IMR-90 (cell line): ENCODE measurements at regions not wholly inside any gene's neighbourhood (a gene's known extent, or its start where the extent isn't known, plus 50 kb on each side); places are given as distances from the start of the nearest gene placed in this dataset.
"Not testable (repeated sequence)": the region's sequence is repeated elsewhere in the genome, so short reads cannot be mapped to it uniquely, and the experiment has no call there.

ENCODE experiments used
- ATAC-seq: fragments of 200-7000 bp; cut with Tn5 transposase; 2 replicates; pipeline ENCODE4 v1.9.1; 2020; ENCODE audit warnings: low read depth, mild to moderate bottlenecking, moderate library complexity
- BruUV-seq: library from RNA; stranded (reverse); fragments of 400-500 nt; replicated peaks from 2 replicates; lab custom pipeline; 2021; lab: Mats Ljungman, UMichigan
- CTCF ChIA-PET: fragments of 300-600 bp; formaldehyde crosslinking; extraction: SDS; loops from one replicate; lab custom pipeline; 2021; ENCODE audit warnings: antibody characterized with exemption; lab: Yijun Ruan, JAX
- POLR2A ChIA-PET: fragments of 300-600 bp; sonication (Branson Sonifier 250); formaldehyde crosslinking; loops from one replicate; lab custom pipeline; 2022; ENCODE audit warnings: antibody characterized with exemption; ENCODE audit not compliant: unreplicated experiment; lab: Charles Lee
- DNase-seq: peaks from one replicate; pipeline ENCODE4 v3.0.0; 2013
- H2AFZ ChIP-seq: replicated peaks from 2 replicates; pipeline ENCODE3; 2013; ENCODE audit warnings: low read length, mild to moderate bottlenecking; ENCODE audit not compliant: poor library complexity
- H2AK5ac ChIP-seq: 2 replicates; pipeline ENCODE4 v1.6.1; 2013; ENCODE audit warnings: low read depth, low read length, inconsistent platforms
- H2AK9ac ChIP-seq: replicated peaks from 2 replicates; pipeline ENCODE3; 2013; ENCODE audit warnings: mild to moderate bottlenecking, low read depth, low read length, moderate library complexity; ENCODE audit not compliant: poor library complexity
- H2BK120ac ChIP-seq: 2 replicates; pipeline ENCODE4 v1.6.1; 2013; ENCODE audit warnings: low read depth, low read length, inconsistent platforms
- H2BK15ac ChIP-seq: 3 replicates; pipeline ENCODE4 v1.6.1; 2013; ENCODE audit warnings: low read depth, low read length, inconsistent platforms
- H2BK20ac ChIP-seq: 2 replicates; pipeline ENCODE4 v1.6.1; 2013; ENCODE audit warnings: low read depth, mild to moderate bottlenecking, inconsistent platforms, low read length, moderate library complexity
- H2BK5ac ChIP-seq: 2 replicates; pipeline ENCODE4 v1.6.1; 2013; ENCODE audit warnings: mild to moderate bottlenecking, low read depth, low read length, inconsistent platforms; ENCODE audit not compliant: poor library complexity, severe bottlenecking
- H3K14ac ChIP-seq: replicated peaks from 2 replicates; pipeline ENCODE4 v1.6.1; 2013; ENCODE audit warnings: low read depth, low read length, inconsistent platforms
- H3K18ac ChIP-seq: 2 replicates; pipeline ENCODE4 v1.6.1; 2013; ENCODE audit warnings: low read depth, low read length, control low read depth
- H3K23ac ChIP-seq: 2 replicates; pipeline ENCODE4 v1.6.1; 2013; ENCODE audit warnings: low read depth, low read length, inconsistent platforms
- H3K27ac ChIP-seq: 2 replicates; pipeline ENCODE4 v1.5.1; 2013; ENCODE audit warnings: mild to moderate bottlenecking, control low read depth, low read length; ENCODE audit not compliant: insufficient read depth
- H3K27me3 ChIP-seq: 2 replicates; pipeline ENCODE4 v1.6.1; 2013; ENCODE audit warnings: low read length; ENCODE audit not compliant: control insufficient read depth, insufficient read depth
- H3K36me3 ChIP-seq: 2 replicates; pipeline ENCODE4 v1.6.1; 2013; ENCODE audit warnings: low read length, mixed read lengths; ENCODE audit not compliant: control insufficient read depth, insufficient read depth
- H3K4ac ChIP-seq: 2 replicates; pipeline ENCODE4 v1.6.1; 2013; ENCODE audit warnings: low read depth, low read length, inconsistent platforms
- H3K4me1 ChIP-seq: 2 replicates; pipeline ENCODE4 v1.6.1; 2013; ENCODE audit warnings: low read length, mixed read lengths; ENCODE audit not compliant: control insufficient read depth, insufficient read depth
- H3K4me2 ChIP-seq: 2 replicates; pipeline ENCODE4 v1.6.1; 2013; ENCODE audit warnings: low read depth, mild to moderate bottlenecking, control low read depth, low read length, moderate library complexity
- H3K4me3 ChIP-seq: 2 replicates; pipeline ENCODE4 v1.5.1; 2013; ENCODE audit warnings: low read depth, mild to moderate bottlenecking, control low read depth, low read length, moderate library complexity; ENCODE audit not compliant: insufficient read depth
- H3K56ac ChIP-seq: 2 replicates; pipeline ENCODE4 v1.6.1; 2013; ENCODE audit warnings: low read length, inconsistent platforms; ENCODE audit not compliant: insufficient read depth; ENCODE audit errors: extremely low read depth
- H3K79me1 ChIP-seq, 2 experiments: 2 replicates each; pipeline ENCODE4 v1.6.1; 2013; ENCODE audit warnings: low read length in 2 of 2, inconsistent platforms in 1 of 2, low read depth in 1 of 2
- H3K9ac ChIP-seq: 2 replicates; pipeline ENCODE4 v1.6.1; 2013; ENCODE audit warnings: low read depth, low read length, control low read depth
- H3K9me1 ChIP-seq: 2 replicates; pipeline ENCODE4 v1.6.1; 2013; ENCODE audit warnings: low read length, inconsistent platforms; ENCODE audit not compliant: insufficient read depth
- H3K9me3 ChIP-seq: 2 replicates; pipeline ENCODE4 v1.6.1; 2013; ENCODE audit warnings: low read length; ENCODE audit not compliant: control insufficient read depth, insufficient read depth
- H4K20me1 ChIP-seq: 2 replicates; pipeline ENCODE4 v1.6.1; 2013; ENCODE audit warnings: low read length, inconsistent platforms; ENCODE audit not compliant: insufficient read depth
- H4K5ac ChIP-seq: 2 replicates; pipeline ENCODE4 v1.6.1; 2013; ENCODE audit warnings: mild to moderate bottlenecking, low read depth, low read length, control low read depth
- H4K8ac ChIP-seq, 2 experiments: 2 replicates each; pipeline ENCODE4 v1.6.1; 2013; ENCODE audit warnings: low read depth in 2 of 2, low read length in 2 of 2, control low read depth in 1 of 2, inconsistent platforms in 1 of 2
- H4K91ac ChIP-seq: 2 replicates; pipeline ENCODE4 v1.6.1; 2013; ENCODE audit warnings: low read depth, low read length, inconsistent platforms; ENCODE audit not compliant: insufficient read depth
- WGBS, 2 experiments: methylation state at CpG; one replicate each; pipeline versions ENCODE4 v1.1.5 to v1.1.7; 2013; ENCODE audit warnings: missing lambda C conversion rate in 2 of 2; ENCODE audit not compliant: insufficient read length in 1 of 2; ENCODE audit errors: extremely low coverage in 2 of 2; 5-methylcytosine and 5-hydroxymethylcytosine counted together
- dilution Hi-C: fragments of 300-500 bp; cut with HindIII; formaldehyde crosslinking; loops from one replicate; pipeline ENCODE4 v1.14.3; 2018; ENCODE audit warnings: low sequenced_read_pairs; ENCODE audit not compliant: unreplicated experiment
- in situ Hi-C: fragments of 300-500 bp; cut with MboI; formaldehyde crosslinking; loops from 3 replicates; pipeline ENCODE4 v1.14.3; 2019; ENCODE audit warnings: low sequenced_read_pairs, inconsistent platforms, mixed read lengths
- intact Hi-C: fragments of 100-400 bp; cut with micrococcal nuclease; formaldehyde crosslinking; loops from 2 replicates; pipeline ENCODE4 v1.10.0; 2022

DNA sequence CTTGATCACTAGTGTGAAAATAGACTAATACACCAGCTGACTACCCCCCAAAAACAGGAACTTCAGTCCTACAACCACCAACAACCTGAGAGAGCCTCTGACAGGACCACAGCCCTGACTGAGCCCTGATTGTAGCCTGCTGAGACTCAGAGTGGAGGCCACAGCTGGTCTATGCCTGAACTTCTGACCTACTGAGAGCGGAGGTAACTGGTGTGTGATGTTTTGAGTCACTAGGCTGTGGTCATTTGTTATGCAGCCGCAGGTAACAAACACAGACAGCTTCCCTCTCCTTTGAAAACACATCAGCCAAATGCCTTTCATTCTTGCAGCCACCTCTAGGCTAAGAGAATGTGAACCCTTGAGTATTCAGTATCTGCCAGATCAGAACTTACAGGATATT lies 631.1 kb downstream of the PRIM2 start:
- intact Hi-C loops, H3K9ac ChIP-seq, H2AK9ac ChIP-seq, H3K79me1 ChIP-seq, H2AK5ac ChIP-seq, CTCF ChIA-PET, H3K4me3 ChIP-seq, DNase-seq, H3K9me1 ChIP-seq, H3K4me2 ChIP-seq, POLR2A ChIA-PET, H2BK120ac ChIP-seq, ATAC-seq, H2AFZ ChIP-seq, H2BK5ac ChIP-seq, in situ Hi-C loops, H3K4ac ChIP-seq, H3K4me1 ChIP-seq, H4K5ac ChIP-seq, H3K56ac ChIP-seq, H2BK15ac ChIP-seq, H2BK20ac ChIP-seq, dilution Hi-C loops, H3K9me3 ChIP-seq, H3K23ac ChIP-seq, H3K18ac ChIP-seq, BruUV-seq, H3K27ac ChIP-seq, H4K20me1 ChIP-seq, H4K91ac ChIP-seq, H4K8ac ChIP-seq, H3K27me3 ChIP-seq, H3K14ac ChIP-seq: not testable (repeated sequence)
- no CpG with 5 or more reads among the region's 2 CpGs for WGBS, 2 experiments
- peaks cover 12% of the 10 kb centered on the region; the same call in 1 of the 2 replicates for H3K36me3 ChIP-seq

DNA sequence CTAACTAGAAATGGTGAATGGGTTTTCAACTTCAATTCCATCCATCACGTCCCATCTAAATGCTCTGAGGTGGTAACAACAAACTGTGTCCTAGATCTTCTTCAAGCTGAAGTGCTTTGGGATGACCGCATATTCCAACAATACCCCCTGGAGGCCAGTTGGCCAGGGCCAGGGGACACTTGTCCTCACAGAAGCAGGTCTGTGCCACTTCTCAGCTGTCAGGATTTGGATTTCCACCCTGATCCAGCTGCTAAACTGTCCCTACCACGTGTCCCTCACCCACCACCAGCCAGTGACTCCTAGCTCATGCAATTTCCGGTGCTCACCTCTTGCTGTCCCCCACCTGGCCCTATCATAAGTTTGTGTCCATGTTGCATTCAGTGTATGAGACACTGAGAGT lies 633.0 kb downstream of the PRIM2 start:
- H3K4me1 ChIP-seq, intact Hi-C loops, H3K18ac ChIP-seq, H3K23ac ChIP-seq, POLR2A ChIA-PET, H3K14ac ChIP-seq, BruUV-seq, ATAC-seq, H4K20me1 ChIP-seq, DNase-seq, H3K4me3 ChIP-seq, H3K4ac ChIP-seq, H3K9ac ChIP-seq, H3K56ac ChIP-seq, H2BK20ac ChIP-seq, H3K4me2 ChIP-seq, H3K27me3 ChIP-seq, H2AK5ac ChIP-seq, H2AK9ac ChIP-seq, H2AFZ ChIP-seq, H3K9me1 ChIP-seq, H3K79me1 ChIP-seq, H2BK5ac ChIP-seq, H2BK15ac ChIP-seq, H4K5ac ChIP-seq, H4K91ac ChIP-seq, H3K27ac ChIP-seq, in situ Hi-C loops, dilution Hi-C loops, H4K8ac ChIP-seq, CTCF ChIA-PET, H3K9me3 ChIP-seq, H2BK120ac ChIP-seq: not testable (repeated sequence)
- peaks cover 14% of the 10 kb centered on the region; the same call in 1 of the 2 replicates for H3K36me3 ChIP-seq
- no CpG with 5 or more reads among the region's 4 CpGs for WGBS, 2 experiments
